Pons (tissue), 1 donor: ENCODE measurements at regions not wholly inside any gene's neighbourhood (a gene's known extent, or its start where the extent isn't known, plus 50 kb on each side); places are given as distances from the start of the nearest gene placed in this dataset.
A peak's percentile ranks its signal among the peaks of the same experiment; 100 is the strongest.

Experiments
- DNase-seq: peaks from one replicate; pipeline ENCODE4 v3.0.0-alpha.2; 2016; ENCODE audit warnings: low spot score

- no peak for DNase-seq
Measured at GRCh38 chr15:101590785-101591184, 61.4 kb downstream of the TM2D3 start.

- DNase-seq: no peak
Measured at GRCh38 chr15:101583284-101583683, 68.9 kb downstream of the TM2D3 start.

- no peak for DNase-seq
Measured at GRCh38 chr15:101580431-101580830, 71.8 kb downstream of the TM2D3 start.

GRCh38 chr15:101579631-101580163 lies 72.5 kb downstream of the TM2D3 start:
- DNase-seq: no peak

GRCh38 chr15:101578443-101578894 lies 73.7 kb downstream of the TM2D3 start:
- DNase-seq: peak; percentile 70

GRCh38 chr15:101573951-101574350 lies 78.2 kb downstream of the TM2D3 start:
- no peak for DNase-seq

- no peak for DNase-seq
Measured at GRCh38 chr15:101570241-101570640, 80.7 kb upstream of the PCSK6 start.

- DNase-seq: no peak
Measured at GRCh38 chr15:101568821-101569555, 79.5 kb upstream of the PCSK6 start.

- DNase-seq: no peak
Measured at GRCh38 chr15:101568309-101568708, 78.8 kb upstream of the PCSK6 start.

GRCh38 chr15:101566748-101567488 lies 77.4 kb upstream of the PCSK6 start:
- DNase-seq: no peak

- DNase-seq: no peak
Measured at GRCh38 chr15:101565377-101565776, 75.9 kb upstream of the PCSK6 start.

GRCh38 chr15:101563176-101563796 lies 73.8 kb upstream of the PCSK6 start:
- no peak for DNase-seq

- DNase-seq: no peak
Measured at GRCh38 chr15:101562428-101563059, 73.0 kb upstream of the PCSK6 start.

- DNase-seq: no peak
Measured at GRCh38 chr15:101561584-101561906, 72.0 kb upstream of the PCSK6 start.

- no peak for DNase-seq
Measured at GRCh38 chr15:101560722-101561583, 71.4 kb upstream of the PCSK6 start.

GRCh38 chr15:101559952-101560351 lies 70.4 kb upstream of the PCSK6 start:
- DNase-seq: no peak

GRCh38 chr15:101558221-101558941 lies 68.9 kb upstream of the PCSK6 start:
- DNase-seq: no peak

- DNase-seq: no peak
Measured at GRCh38 chr15:101556273-101556672, 66.8 kb upstream of the PCSK6 start.

- DNase-seq: no peak
Measured at GRCh38 chr15:101554115-101554915, 64.8 kb upstream of the PCSK6 start.
